ENCODE measurements at regions not wholly inside any gene's neighbourhood (a gene's known extent, or its start where the extent isn't known, plus 50 kb on each side); places are given as distances from the start of the nearest gene placed in this dataset.
"Not testable (repeated sequence)": the region's sequence is repeated elsewhere in the genome, so short reads cannot be mapped to it uniquely, and the experiment has no call there.

DNA sequence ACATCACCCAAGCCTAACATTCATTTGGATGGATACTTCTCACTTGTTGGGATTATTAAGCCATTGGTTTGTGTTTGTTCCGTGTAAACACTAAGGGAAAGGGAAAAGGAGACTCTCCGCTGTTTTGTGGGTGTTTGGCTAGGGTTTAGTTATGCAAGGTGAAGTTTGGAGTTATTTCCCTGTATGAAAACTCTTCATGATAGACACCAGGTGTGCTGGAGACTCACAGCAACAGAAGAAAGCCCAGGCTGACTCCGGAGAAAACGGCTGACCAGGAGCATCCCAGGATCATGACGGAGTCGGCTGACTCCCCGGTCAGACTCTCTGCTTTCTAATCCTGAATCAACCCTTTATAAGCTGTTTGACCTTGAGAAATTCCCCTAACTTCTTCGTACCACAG is 94.1 kb upstream of the KLF6 start:
- H3K4me3 ChIP-seq (ENCODE audit: low read length): no peak overlapping the region

DNA sequence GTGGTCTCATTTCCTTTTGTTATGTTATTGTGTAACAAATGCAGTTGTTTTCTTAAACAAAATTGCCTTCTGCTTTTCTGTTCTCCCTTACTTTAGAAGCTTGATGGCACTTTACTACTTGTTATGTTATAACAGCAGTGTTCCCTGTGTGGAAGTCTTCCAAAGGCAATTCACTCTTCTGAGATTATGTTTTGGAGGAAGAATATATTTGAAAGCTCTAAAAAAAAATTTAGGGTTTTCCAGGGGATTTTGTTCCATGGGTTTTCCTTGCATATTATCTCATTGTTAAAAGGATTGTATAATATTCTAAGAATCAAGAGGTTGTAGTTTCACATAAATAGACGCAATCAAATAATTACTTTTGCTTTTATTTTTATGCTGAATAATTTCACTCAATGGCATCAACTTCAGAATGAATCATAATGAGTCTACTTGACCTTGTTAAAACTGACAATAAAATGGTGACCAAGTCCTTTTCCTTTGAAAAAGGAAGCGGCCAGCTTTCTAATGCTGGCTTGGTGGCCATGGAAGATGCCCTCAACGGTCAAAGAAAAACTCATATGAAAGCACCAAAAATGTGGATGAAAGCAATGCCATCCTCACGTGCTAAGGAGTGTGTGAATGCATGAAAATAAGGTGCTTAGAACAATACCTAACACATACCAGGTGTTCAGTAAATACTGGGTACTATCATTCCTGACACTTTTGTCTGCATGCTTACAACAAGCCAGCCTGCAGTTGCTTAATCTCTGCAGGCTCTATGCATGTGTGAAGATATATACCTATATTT is 92.4 kb upstream of the KLF6 start:
- no peak overlapping the region for H3K4me3 ChIP-seq (ENCODE audit: low read length)
- DNase-seq (ENCODE audit: low read depth, low spot score): no peak

More for the DNA sequence above, 94.1 kb upstream of the KLF6 start:
- no peak for DNase-seq (ENCODE audit: low read depth, low spot score)

DNA sequence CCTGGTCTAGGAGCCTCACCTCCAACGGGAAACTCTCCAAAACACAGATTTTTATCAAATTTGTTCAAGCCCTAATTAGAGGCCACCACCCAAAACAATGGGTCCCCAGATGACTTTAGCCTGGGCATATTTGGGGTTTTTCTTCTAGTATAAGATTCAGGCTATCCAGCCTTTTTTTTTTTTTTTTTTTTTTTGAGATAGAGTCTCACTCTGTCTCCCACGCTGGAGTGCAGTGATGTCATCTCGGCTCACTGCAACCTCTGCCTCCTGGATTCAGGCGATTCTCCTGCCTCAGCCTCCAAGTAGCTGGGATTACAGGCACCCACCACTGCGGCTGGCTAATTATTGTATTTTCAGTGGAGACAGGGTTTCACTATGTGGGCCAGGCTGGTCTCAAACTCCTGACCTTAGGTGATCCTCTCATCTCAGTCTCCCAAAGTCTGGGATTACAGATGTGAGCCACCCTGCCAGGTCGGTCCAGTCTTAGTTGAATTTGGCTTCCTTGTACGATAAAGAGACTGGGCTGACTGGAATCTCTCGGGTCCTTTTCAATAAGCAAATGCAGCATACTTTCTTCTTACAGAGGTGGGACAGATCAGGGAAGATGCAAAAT is 91.4 kb upstream of the KLF6 start:
- no peak for DNase-seq (ENCODE audit: low read depth, low spot score)
- H3K4me3 ChIP-seq (ENCODE audit: low read length): no peak overlapping the region

DNA sequence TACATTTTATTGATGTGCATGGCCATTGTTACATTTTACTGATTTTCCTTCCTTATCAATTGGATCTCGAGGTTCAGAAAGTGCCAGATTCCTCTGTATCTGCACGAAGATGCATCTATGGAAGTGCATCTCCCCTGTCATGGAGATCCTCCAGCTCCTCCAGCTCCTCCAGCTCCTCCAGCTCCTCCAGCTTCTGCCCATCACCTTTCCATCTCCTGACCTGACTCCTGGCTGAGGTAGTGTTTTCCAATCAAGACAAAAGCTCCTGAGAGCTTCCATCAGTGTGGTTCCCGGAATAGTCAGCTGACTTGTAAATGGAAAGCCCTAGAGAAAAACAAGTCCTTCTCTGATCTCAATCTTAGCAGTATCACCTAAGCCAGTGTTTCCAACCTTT is 90.8 kb upstream of the KLF6 start:
- no peak for DNase-seq (ENCODE audit: low read depth, low spot score)
- no peak overlapping the region for H3K4me3 ChIP-seq (ENCODE audit: low read length)

DNA sequence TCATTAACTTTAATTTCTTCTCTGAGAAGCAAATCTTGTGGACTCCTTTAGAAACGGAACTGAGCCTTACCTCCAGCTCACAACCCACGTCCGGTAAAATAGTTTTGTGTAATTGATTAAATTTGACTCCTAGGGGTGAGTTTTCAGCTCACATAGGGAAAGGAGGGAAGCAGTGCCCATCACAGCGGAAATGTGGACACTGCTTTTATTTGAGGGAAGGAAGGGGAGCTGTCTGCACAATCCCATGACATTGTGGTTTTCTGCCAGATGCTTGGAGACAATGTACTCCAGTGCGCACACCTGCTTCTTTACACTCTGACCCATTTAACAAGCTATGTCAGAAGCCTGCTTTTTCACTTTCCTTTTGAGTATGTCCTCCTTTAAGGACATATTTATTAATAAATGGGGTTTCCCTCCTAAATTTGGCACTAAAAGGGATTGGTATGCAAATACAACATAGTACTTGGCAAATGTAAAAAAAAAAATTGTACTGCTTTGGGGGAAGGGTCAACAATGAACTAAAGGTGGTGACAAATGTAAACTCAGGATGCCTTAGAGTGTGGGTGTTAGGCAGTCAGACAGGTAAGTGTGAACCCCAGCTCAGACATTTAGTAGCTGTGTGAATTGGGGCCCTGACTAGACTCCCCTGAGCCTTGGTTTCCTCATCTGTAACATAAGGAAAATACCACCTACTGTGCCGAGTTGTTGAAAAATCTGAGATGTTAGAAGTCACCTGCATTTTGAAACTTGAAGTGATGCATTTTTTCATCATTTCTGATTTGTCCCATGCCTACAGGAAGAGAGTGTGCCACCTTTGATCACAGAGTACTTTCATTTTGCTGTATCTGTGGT is 90.2 kb upstream of the KLF6 start:
- no peak for DNase-seq (ENCODE audit: low read depth, low spot score)
- H3K4me3 ChIP-seq (ENCODE audit: low read length): no peak overlapping the region

DNA sequence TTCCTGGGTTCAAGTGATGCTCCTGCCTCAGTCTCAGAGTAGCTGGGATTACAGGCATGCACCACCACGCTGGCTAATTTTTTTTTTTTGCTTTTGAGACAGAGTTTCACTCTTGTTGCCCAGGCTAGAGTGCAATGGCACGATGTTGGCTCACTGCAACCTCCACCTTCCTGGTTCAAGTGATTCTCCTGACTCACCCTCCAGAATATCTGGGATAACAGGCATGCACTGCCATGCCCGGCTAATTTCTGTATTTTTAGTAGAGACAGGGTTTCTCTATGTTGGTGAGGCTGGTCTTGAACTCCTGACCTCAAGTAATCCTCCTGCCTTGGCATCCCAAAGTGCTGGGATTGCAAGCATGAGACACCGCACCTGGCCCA is 89.6 kb upstream of the KLF6 start:
- DNase-seq (ENCODE audit: low read depth, low spot score); H3K4me3 ChIP-seq (ENCODE audit: low read length): not testable (repeated sequence)

DNA sequence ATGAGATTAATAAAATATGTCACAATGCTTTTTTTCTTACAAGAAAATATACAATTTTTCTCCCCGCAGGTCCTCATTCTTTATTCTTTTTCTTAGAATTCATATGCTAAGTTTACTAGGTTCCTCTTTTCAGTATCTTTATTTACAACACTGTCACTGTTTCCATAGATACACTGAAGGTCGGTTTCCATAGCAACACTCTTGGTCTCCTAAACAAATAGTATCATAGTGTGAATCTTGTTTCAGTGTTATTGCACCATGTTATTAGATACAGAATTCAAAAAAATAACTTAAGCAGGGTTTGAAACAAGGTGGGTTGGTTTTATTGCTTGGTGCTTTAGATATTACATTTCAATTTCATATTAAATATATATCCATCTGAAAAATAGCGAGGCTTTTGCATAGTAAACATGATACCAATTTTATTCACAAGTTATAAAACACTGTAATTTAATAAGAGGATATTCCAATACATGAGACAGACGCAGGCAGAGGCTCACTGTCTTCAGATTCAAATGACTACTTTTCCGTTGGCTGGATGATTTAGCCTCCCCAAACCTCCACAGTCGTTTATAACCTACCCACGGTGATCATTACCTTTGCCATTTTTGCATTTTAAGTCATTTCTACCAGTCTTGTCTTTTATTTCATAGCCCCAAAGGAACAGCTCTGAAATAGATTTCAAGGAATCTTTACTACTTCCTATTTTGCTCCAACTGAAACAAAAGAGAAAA is 88.9 kb upstream of the KLF6 start:
- DNase-seq (ENCODE audit: low read depth, low spot score): peak; percentile 5
- H3K4me3 ChIP-seq (ENCODE audit: low read length): no peak overlapping the region

DNA sequence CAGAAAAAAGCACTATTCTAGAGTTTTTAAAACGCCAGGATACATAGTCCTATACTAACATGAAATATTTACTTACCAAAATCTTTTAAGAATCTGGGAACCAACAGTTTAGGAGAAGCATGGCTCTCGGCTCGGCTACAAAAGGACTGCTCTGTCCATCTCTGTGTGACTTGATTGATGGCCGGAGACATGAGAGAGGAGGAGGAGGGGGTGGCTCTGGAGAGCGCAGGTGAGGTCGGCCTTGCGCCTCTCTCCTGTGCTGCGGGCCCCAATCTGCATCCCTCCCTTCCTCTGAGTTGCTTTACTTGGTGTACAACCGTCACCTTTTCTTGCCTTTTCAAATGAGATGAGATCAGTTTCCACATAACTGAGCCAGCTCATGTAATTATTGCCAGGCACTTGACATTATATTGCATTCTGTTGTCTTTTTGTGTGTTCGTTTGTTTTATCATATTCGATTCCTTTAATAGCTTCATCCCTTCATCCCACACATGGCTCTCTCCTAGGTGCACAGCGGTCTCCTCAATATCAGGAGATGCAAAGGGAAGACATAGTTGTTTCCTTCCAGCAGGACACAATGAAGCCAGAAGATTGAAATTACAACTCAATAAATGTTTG is 87.8 kb upstream of the KLF6 start:
- DNase-seq (ENCODE audit: low read depth, low spot score): no peak
- H3K4me3 ChIP-seq (ENCODE audit: low read length): no peak overlapping the region

DNA sequence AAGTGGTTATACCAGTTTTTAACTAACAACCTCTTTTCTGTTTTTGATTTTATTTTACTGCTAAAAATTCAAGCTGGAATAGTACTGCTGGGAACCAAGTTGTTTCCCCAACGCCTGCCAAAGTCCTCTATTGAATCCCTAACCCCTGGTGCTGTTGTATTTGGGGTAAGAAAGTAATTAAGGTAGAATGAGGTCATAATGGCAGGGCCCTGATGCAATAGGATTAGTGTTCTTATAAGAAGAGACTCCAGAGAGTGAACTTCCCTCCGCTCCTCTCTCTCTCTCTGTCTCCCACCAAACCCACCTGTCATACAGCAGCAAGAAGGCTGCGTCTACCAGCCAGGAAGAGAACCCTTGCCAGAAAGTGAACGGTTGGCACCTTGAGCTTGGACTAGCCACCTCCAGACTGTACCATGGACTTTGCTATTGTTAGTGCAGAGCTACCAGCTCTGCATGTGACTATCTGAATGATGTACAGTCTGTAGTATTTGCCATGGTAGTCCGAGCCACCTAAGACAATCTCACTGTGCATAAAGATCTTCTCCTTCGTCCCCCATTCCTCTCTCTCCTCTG is 86.5 kb upstream of the KLF6 start:
- no peak overlapping the region for H3K4me3 ChIP-seq (ENCODE audit: low read length)
- no peak for DNase-seq (ENCODE audit: low read depth, low spot score)

DNA sequence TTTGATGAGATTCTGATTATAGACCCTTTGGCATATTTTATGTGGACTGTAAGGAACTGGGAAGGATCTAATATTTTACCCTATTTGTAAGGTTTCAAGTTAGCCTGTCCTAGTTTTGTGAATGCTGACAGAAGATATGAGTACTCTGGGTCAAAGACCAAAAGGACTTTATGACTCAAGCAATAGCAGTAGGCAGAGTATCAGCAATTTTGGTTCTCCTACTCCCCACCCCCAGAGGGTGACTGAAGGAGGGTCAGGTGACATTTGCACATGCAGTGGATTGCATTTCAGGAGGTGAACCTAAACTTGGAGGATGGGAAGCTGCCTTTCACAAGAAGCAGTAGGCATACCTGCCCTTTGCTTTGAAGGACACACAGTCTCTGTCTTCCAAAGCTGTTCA is 84.0 kb upstream of the KLF6 start:
- H3K4me3 ChIP-seq (ENCODE audit: low read length): no peak overlapping the region
- no peak for DNase-seq (ENCODE audit: low read depth, low spot score)

DNA sequence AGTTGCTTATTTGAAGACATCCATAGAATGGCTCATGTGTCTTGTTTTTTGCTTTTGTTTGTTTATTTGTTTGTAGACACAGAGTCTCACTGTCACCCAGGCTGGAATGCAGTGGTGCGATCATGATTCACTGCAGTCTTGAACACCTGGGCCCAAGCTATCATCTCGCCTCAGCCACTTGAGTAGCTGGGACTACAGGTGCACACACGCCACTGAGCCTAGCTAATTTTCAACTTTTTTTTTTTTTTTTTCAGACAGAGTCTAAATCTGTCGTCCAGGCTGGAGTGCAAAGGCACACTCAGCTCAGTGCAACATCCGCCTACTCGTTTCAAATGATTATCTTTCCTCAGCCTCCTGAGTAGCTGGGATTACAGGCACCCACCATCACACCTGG is 83.3 kb upstream of the KLF6 start:
- no peak overlapping the region for H3K4me3 ChIP-seq (ENCODE audit: low read length)
- DNase-seq (ENCODE audit: low read depth, low spot score): no peak

DNA sequence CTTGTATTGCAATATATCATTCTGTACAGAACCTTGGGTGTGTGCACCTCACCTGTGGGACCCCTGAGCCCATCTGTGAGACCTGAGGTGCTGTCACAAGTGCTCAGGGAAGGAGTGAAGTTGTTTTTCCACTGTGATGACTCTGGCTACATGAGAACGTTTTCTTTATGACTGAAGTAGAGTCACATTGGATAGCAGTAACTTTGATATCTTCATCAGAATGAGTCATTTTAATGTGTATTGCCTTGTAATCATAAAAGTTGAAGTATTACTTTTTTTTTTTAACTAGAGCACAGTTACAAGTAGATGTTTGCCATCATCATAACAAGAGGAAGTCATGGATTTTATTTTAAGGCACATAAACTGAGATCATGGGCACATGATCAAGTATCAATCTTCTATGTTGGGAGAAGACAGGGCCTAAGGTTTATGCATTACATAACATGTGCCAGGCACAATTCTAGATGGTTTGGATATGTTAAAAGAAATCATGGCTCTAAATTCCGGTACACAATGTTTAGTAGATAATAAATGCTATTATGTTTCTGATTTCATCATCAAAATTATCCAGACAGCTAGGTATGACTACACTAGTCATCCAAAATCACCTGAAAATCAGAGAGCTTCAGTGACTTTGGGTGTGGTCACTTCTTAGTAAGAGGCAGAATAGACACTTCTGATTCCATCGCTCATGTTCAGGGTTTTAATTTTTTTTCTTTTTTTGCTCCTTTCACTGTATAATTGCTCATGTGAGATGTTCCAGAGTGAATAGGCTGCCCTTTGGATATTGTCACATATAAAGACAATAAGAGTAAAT is 82.7 kb upstream of the KLF6 start:
- H3K4me3 ChIP-seq (ENCODE audit: low read length): no peak overlapping the region
- DNase-seq (ENCODE audit: low read depth, low spot score): no peak

DNA sequence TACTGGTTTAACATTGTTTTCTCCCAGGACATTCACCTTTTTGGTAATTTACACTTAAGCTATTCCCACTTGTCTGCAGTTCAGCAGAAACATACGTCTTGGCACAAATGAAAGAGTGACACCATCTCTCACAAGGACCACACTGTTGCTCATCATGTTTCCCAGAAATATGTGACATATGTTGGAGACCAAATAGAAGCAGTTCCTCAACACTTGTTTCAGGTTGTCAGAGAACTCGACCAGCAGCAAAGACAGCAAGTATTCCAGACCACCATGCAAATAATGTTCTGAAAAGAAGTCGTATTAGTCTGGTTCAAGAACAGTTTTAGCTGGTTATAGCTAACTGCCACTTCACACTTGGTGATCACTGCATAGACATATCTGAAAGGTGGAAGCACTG is 81.3 kb upstream of the KLF6 start:
- no peak for DNase-seq (ENCODE audit: low read depth, low spot score)
- no peak overlapping the region for H3K4me3 ChIP-seq (ENCODE audit: low read length)

DNA sequence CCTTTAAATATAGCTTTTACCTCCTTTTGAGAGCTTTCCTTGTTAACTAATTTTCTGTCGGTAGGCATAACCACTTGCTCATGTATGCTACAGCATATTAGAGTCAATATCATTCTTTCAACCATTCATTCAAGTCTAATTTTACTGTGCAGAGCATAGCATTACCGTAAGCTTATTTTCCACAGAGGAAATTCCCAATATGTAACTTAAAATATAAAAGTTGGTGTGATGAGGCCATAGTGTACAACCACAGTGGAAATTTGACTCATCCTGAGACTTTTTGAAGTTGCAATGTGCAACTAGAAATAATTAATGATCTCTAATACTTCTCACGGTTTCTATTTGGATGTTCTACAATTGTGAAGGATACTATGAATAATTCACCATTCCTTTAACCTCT is 80.6 kb upstream of the KLF6 start:
- H3K4me3 ChIP-seq (ENCODE audit: low read length): no peak overlapping the region
- no peak for DNase-seq (ENCODE audit: low read depth, low spot score)

DNA sequence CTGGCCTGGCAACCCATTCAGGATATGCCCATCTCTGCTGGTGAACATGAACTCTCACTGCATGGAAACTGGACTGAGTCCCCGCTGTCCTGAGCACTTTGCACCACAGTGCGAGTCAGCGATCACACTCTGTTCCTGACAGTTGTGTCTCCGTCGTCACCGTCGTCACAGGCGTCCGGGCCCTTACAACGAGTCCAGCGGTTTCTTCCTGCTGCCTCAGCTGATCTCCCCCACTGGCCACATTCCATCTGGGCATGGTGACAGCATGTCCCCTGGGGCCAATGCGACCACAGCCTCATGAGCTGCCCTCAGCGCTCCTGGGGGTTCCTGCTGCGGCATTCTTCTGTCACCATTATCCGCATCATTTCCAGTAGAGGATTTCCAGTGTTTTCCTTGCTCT is 76.8 kb upstream of the KLF6 start:
- no peak for DNase-seq (ENCODE audit: low read depth, low spot score)
- no peak overlapping the region for H3K4me3 ChIP-seq (ENCODE audit: low read length)

DNA sequence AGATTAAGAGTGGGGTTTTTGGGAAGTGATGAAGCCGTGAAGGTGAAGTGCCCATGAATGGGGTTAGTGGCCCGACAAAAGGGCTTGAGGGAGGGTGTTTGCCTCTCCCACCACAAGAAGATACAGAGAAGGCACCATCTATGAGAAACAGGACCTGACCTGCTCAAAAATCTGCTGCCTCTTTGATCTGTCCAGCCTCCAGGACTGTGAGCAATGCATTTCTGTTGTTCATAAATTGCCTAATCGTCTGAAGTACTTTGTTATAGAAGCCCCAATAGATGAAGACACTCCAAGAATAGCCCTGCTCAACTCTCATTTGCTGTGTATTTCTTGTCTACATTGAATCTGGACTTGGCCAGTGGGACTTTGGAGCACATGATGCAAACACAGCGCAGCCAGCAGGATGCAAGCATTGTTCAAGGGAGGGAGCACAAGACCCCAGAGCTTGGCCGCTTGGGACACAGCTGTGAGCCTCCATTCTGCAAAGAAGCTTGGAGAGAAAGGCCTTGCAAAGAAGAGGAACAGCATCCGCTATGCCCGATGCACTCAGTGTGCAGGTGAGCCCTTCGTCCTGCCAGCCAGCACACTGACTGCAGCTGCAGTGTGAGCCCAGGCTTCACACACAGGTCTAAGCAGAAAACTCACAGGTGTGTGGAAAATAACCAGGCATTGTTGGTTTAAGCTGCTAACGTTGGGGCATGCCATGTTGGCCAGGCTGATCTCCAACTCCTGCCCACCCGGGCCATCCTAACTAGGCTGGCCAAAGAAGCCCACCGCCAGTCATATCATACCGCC is 73.2 kb upstream of the KLF6 start:
- no peak for DNase-seq (ENCODE audit: low read depth, low spot score)
- no peak overlapping the region for H3K4me3 ChIP-seq (ENCODE audit: low read length)

DNA sequence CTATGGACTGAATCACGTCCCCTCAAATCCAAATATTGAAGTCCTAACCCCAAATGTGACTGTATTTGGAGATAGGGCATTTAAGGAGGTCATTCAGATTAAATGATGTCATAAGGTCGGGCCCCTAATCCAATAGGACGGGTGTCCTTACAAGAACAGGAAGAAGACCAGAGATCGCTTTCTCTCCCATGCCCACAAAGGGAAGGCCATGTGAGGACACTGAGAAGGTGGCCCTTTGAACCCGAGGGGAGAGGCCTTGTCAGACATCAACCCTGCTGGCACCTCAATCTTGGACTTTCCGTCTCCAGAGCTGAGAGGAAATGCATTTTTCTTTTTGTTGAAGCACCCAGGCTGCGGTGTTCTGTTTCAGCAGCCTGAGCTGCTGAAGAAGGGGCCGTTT is 72.3 kb upstream of the KLF6 start:
- no peak overlapping the region for H3K4me3 ChIP-seq (ENCODE audit: low read length)
- no peak for DNase-seq (ENCODE audit: low read depth, low spot score)

Measured in Jurkat, Clone E6-1 (cell line).